GM12873 (cell line): ENCODE measurements at regions not wholly inside any gene's neighbourhood (a gene's known extent, or its start where the extent isn't known, plus 50 kb on each side); places are given as distances from the start of the nearest gene placed in this dataset.

Experiments used
- TF ChIP-seq, protein P1 (sequence below): IDR thresholded peaks from 2 replicates; pipeline ENCODE4 v1.5.1; 2012; ENCODE audit warnings: low read depth, mild to moderate bottlenecking, moderate library complexity, low read length, control low read depth; ENCODE audit not compliant: insufficient read depth; ENCODE audit errors: missing control alignments

DNA sequence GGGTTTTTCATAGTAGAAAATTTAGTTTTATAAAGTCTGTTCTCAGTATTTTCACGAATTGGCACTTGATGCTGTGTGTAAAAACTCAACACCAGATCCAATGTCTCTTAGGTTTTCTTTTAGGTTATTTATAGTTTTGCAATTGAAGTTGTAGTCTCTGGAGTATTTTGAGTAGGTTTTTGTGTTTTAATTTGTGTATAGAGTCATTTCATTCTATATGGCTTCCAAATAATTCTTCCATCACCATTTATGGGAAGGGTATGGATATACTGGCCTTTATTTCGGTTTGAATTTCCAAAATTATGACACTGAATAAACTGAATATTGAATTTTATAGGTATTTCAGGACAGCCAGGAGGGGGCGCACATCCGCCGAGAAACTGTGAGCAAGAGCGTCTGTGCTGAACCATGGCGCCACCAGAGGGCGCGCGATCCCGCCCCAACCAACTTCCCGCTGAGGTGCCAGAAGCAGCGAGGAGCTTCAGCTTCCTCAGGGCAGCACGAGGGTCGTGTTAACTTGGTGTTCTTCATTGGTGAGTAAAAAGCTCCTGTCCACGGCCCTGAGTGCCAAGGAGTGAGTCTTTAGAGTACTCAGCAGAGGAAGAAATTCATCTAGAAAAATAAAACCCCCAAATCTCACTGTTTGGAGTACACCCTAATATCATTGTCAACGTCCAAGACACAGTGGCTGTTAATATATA, 207.5 kb downstream of the LMLN start:
- TF ChIP-seq, protein P1, sequence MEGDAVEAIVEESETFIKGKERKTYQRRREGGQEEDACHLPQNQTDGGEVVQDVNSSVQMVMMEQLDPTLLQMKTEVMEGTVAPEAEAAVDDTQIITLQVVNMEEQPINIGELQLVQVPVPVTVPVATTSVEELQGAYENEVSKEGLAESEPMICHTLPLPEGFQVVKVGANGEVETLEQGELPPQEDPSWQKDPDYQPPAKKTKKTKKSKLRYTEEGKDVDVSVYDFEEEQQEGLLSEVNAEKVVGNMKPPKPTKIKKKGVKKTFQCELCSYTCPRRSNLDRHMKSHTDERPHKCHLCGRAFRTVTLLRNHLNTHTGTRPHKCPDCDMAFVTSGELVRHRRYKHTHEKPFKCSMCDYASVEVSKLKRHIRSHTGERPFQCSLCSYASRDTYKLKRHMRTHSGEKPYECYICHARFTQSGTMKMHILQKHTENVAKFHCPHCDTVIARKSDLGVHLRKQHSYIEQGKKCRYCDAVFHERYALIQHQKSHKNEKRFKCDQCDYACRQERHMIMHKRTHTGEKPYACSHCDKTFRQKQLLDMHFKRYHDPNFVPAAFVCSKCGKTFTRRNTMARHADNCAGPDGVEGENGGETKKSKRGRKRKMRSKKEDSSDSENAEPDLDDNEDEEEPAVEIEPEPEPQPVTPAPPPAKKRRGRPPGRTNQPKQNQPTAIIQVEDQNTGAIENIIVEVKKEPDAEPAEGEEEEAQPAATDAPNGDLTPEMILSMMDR = peak; percentile 42
